ENCODE measurements at regions not wholly inside any gene's neighbourhood (a gene's known extent, or its start where the extent isn't known, plus 50 kb on each side); places are given as distances from the start of the nearest gene placed in this dataset.

- Histone ChIP-seq H3K27me3 (replicated peaks in 1 of 4; ENCODE audit: control insufficient read depth in 3 of 4, extremely low read depth in 1 of 4, insufficient read depth in 3 of 4, low read length in 3 of 4) (no peaks in the 10 kb centered on the region; a peak in 1 of 7 replicates), H3K23ac (ENCODE audit: insufficient read length) (no peak overlapping the region), H2BK15ac (ENCODE audit: low read length) (no peak overlapping the region), H2BK5ac (ENCODE audit: low read depth, low read length) (no peak overlapping the region), H3K4me3 (ENCODE audit: extremely low read depth in 1 of 4, insufficient read depth in 2 of 4, low read depth in 3 of 4, low read length in 4 of 4) (no peak overlapping the region), H3K4ac (replicated peaks; ENCODE audit: insufficient read length, low read depth, low read length) (no peak overlapping the region), H2AFZ (ENCODE audit: low read length) (no peak overlapping the region), H3K56ac (replicated peaks; ENCODE audit: insufficient read length, low read depth, low read length) (no peak overlapping the region), H3K79me2 (ENCODE audit: control insufficient read depth in 1 of 2, insufficient read depth in 2 of 2, low read length in 2 of 2) (no peaks in the 10 kb centered on the region), H4K8ac (ENCODE audit: extremely low read depth, insufficient read depth, low read length) (no peak overlapping the region), H3K9ac (replicated peaks in 1 of 4; ENCODE audit: extremely low read depth in 1 of 4, low read depth in 3 of 4, low read length in 3 of 4) (no peak overlapping the region), H3K4me1 (replicated peaks in 1 of 4; ENCODE audit: control insufficient read depth in 3 of 4, insufficient read depth in 4 of 4, low read length in 3 of 4) (no peaks in the 10 kb centered on the region), H3K4me2 (ENCODE audit: insufficient read depth in 1 of 2, low read depth in 2 of 2, low read length in 2 of 2) (no peak overlapping the region), H2BK20ac (ENCODE audit: low read length) (no peak overlapping the region), H3K79me1 (ENCODE audit: low read depth, low read length) (no peaks in the 10 kb centered on the region), H2BK120ac (replicated peaks; ENCODE audit: low read depth, low read length) (no peak overlapping the region), H3K27ac (ENCODE audit: low read depth, low read length) (no peak overlapping the region), H4K91ac (replicated peaks; ENCODE audit: insufficient read length, low read length) (no peak overlapping the region), H3K36me3 (ENCODE audit: control insufficient read depth in 2 of 4, insufficient read depth in 4 of 4, low read length in 3 of 4) (no peaks in the 10 kb centered on the region), H3K14ac (ENCODE audit: insufficient read length) (no peak overlapping the region), H4K20me1 (replicated peaks in 1 of 2; ENCODE audit: control insufficient read depth in 1 of 2, insufficient read depth in 2 of 2, low read length in 2 of 2) (no peaks in the 10 kb centered on the region), H3K18ac (ENCODE audit: extremely low read depth, low read length) (no peak overlapping the region), H3K9me3 (ENCODE audit: insufficient read depth in 2 of 2, low read depth in 1 of 2, low read length in 1 of 2) (peaks cover 3 to 9% of the 10 kb centered on the region in 2 experiments; a peak in 2 of 4 replicates), H2BK12ac (ENCODE audit: low read depth, low read length) (no peak overlapping the region), H2AK5ac (ENCODE audit: low read depth, low read length) (no peak overlapping the region), H4K5ac (ENCODE audit: insufficient read length, low read depth, low read length) (no peak overlapping the region), H3K23me2 (ENCODE audit: low read depth, low read length) (no peaks in the 10 kb centered on the region)
- FAIRE-seq (no peak), DNase-seq (ENCODE audit: low read depth in 1 of 2, low spot score in 2 of 2) (no peak)
- WGBS, 2 experiments (ENCODE audit: extremely low coverage in 1 of 2, insufficient coverage in 1 of 2, insufficient read length in 1 of 2, insufficient replicate concordance in 2 of 2, low coverage in 1 of 2, low lambda C conversion rate in 2 of 2, missing lambda C conversion rate in 1 of 2), result 100% methylated on average over 1 of the region's 1 CpG; no CpG with 5 or more reads in 1 of the 2 experiments
- POLR2A ChIA-PET (ENCODE audit: partially characterized antibody), result no interaction called here
- CTCF ChIA-PET (ENCODE audit: partially characterized antibody), result no interaction called here
- TF ChIP-seq EP300 (IDR thresholded peaks at IDR 0.05; ENCODE audit: borderline replicate concordance in 1 of 2, low read depth in 2 of 2, low read length in 2 of 2), result no peak
- no peak for TF ChIP-seq BRCA1 (IDR thresholded peaks at IDR 0.05; ENCODE audit: low read depth, low read length)
- TF ChIP-seq KDM4A (IDR thresholded peaks at IDR 0.05; ENCODE audit: low read depth, low read length, severe bottlenecking), result no peak
- TF ChIP-seq TAF7 (optimal IDR thresholded peaks at IDR 0.05; ENCODE audit: borderline replicate concordance, low read depth, low read length), result no peak
- no peak for TF ChIP-seq SRF (IDR thresholded peaks at IDR 0.05; ENCODE audit: low read depth, low read length)
- TF ChIP-seq TCF12 (IDR thresholded peaks at IDR 0.05; ENCODE audit: low read depth, low read length), result no peak
- TF ChIP-seq TEAD4 (IDR thresholded peaks at IDR 0.05; ENCODE audit: low read depth, low read length), result no peak
- no peak for TF ChIP-seq CHD2 (IDR thresholded peaks at IDR 0.05; ENCODE audit: low read length)
Measured at GRCh38 chr10:33546031-33546430, 211.6 kb upstream of the NRP1 start.

Data from H1 (cell line).